SK-N-MC (cell line): ENCODE measurements at regions not wholly inside any gene's neighbourhood (a gene's known extent, or its start where the extent isn't known, plus 50 kb on each side); places are given as distances from the start of the nearest gene placed in this dataset.
"Not testable (repeated sequence)": the region's sequence is repeated elsewhere in the genome, so short reads cannot be mapped to it uniquely, and the experiment has no call there.

Experiments
- DNase-seq: peaks from one replicate; pipeline ENCODE4 v3.0.0-alpha.2; 2011; ENCODE audit warnings: low read depth, low spot score
- H3K27ac ChIP-seq: fragments of 200-600 bp; sonication (generic); 2 replicates; pipeline ENCODE4 v1.5.1; 2016; ENCODE audit warnings: mixed run types
- H3K36me3 ChIP-seq: fragments of 200-600 bp; sonication (generic); 2 replicates; pipeline ENCODE4 v1.6.1; 2017; ENCODE audit warnings: antibody characterized with exemption, low read length, mixed read lengths; ENCODE audit not compliant: insufficient read depth
- H3K4me3 ChIP-seq: fragments of 200-600 bp; sonication (generic); 2 replicates; pipeline ENCODE4 v1.5.1; 2016
- H3K9ac ChIP-seq: fragments of 200-600 bp; sonication (generic); 2 replicates; pipeline ENCODE4 v1.8.0; 2017; ENCODE audit warnings: mixed run types, mixed read lengths; ENCODE audit not compliant: insufficient read length
- H3K9me3 ChIP-seq: fragments of 200-600 bp; sonication (generic); 2 replicates; pipeline ENCODE4 v1.6.1; 2017; ENCODE audit warnings: low read depth, mild to moderate bottlenecking, antibody characterized with exemption, low read length, moderate library complexity, mixed read lengths
- EZH2 ChIP-seq: fragments of 200-600 bp; sonication (generic); IDR thresholded peaks from one replicate; pipeline ENCODE4 v1.6.1; 2017; ENCODE audit warnings: antibody characterized with exemption
- FOXP2 ChIP-seq: optimal IDR thresholded peaks from 2 replicates; pipeline ENCODE3; 2011; ENCODE audit warnings: mild to moderate bottlenecking, moderate library complexity; ENCODE audit not compliant: insufficient read depth; ENCODE audit errors: extremely low read length, control extremely low read depth
- POLR2AphosphoS5 ChIP-seq: IDR thresholded peaks from 2 replicates; pipeline ENCODE4 v1.6.1; 2012; ENCODE audit warnings: mild to moderate bottlenecking, low read depth, low read length, borderline replicate concordance

DNA sequence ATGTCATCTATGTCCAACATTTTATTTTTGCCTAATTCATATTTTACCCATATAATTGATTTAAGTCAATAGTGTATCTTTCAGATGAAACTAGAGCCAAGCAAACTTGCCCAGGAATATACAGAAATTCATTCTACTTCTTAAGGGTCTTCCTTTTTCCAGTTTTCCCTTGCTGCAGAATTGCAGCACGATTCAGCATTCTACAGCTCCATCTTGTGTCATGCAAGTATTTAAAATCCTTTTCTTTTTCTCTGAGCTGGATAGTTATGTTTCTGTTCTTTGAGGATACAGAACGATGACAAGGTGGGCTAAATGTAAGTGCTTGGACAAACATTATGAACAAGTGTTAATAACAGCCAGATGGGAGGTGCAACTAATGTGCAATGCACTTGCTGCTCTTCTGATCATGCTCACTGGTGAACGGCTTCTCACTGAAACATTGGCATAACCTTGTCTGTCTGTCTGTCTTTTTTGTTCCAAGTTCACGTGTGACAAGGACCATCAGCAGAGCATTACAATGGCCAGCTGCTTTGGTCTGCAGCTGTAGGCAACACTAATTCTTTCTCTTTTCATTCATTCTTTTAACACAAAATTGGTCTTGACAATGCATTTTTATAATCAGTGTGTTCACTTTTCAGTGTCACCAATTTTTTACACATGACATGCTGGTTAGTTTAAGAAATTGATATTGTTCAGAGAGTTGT, 1821.7 kb downstream of the ARAP2 start:
- no peak for DNase-seq
- Histone ChIP-seq H3K9ac (no peak overlapping the region), H3K9me3 (no peaks in the 10 kb centered on the region), H3K4me3 (no peak overlapping the region), H3K36me3 (no peaks in the 10 kb centered on the region), H3K27ac (no peak overlapping the region)
- TF ChIP-seq EZH2 (no peak), POLR2AphosphoS5 (no peak), FOXP2 (no peak)

GRCh38 chr4:34432706-34433105, 1811.6 kb downstream of the ARAP2 start:
- Histone ChIP-seq H3K4me3 (no peak overlapping the region), H3K9me3 (no peaks in the 10 kb centered on the region), H3K27ac (no peak overlapping the region), H3K9ac (no peak overlapping the region), H3K36me3 (no peaks in the 10 kb centered on the region)
- TF ChIP-seq FOXP2 (no peak), EZH2 (no peak), POLR2AphosphoS5 (no peak)
- no peak for DNase-seq

GRCh38 chr4:34434377-34434776, 1809.9 kb downstream of the ARAP2 start:
- not testable (repeated sequence) for DNase-seq, H3K4me3 ChIP-seq

GRCh38 chr4:34464196-34464595, 1780.1 kb downstream of the ARAP2 start:
- no peak overlapping the region for H3K27ac ChIP-seq
- no peak overlapping the region for H3K9ac ChIP-seq
- no peaks in the 10 kb centered on the region for H3K36me3 ChIP-seq
- TF ChIP-seq EZH2 = no peak
- TF ChIP-seq FOXP2 = no peak
- no peak for TF ChIP-seq POLR2AphosphoS5
- no peak overlapping the region for H3K4me3 ChIP-seq
- no peaks in the 10 kb centered on the region for H3K9me3 ChIP-seq
- DNase-seq = no peak

More at GRCh38 chr4:34434377-34434776, 1809.9 kb downstream of the ARAP2 start:
- not testable (repeated sequence) for H3K27ac ChIP-seq, H3K9ac ChIP-seq, H3K9me3 ChIP-seq, H3K36me3 ChIP-seq

DNA sequence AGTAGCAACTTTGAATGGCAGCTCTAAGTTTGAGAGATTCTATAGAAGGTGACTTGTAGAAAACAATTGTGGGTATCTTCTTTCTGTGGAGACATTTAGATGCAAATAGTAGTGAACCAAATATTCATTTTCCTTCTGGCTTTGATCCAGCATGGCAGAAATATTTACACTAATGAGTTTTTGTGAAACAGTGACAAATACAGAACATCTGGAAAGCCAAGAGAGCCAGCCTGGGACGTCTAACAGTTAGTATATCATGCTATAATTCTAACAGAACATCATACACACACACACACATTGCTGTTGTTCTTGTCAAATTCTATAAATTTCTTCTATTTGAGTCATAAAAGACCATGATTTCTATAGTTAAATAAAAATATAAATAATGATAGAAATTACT, 1777.9 kb downstream of the ARAP2 start:
- H3K27ac ChIP-seq = no peak overlapping the region
- H3K36me3 ChIP-seq = no peaks in the 10 kb centered on the region
- DNase-seq = no peak
- no peak overlapping the region for H3K4me3 ChIP-seq
- TF ChIP-seq POLR2AphosphoS5 (no peak), FOXP2 (no peak), EZH2 (no peak)
- H3K9me3 ChIP-seq = no peaks in the 10 kb centered on the region
- H3K9ac ChIP-seq = no peak overlapping the region

DNA sequence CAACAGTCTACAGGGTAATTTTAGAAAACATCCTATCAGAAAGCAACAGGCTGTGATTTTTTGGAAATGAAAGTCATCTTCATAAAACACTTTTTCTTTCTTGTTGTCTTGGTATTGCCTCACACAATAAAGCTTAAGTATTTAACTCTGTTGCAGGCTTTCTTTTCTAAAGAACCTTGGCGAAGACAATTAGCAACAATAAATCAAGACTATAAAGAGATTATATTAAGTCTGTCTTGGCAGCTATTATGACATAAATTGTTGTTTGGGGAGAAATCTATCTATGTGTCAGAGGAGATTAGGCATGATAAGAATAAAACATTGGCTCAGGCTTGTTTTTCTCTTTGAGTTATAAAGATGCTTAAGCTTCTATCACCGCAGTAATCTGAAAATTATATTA, 1774.8 kb downstream of the ARAP2 start:
- H3K9ac ChIP-seq = no peak overlapping the region
- H3K36me3 ChIP-seq = no peaks in the 10 kb centered on the region
- no peak overlapping the region for H3K27ac ChIP-seq
- DNase-seq = no peak
- no peak for TF ChIP-seq POLR2AphosphoS5
- no peaks in the 10 kb centered on the region for H3K9me3 ChIP-seq
- H3K4me3 ChIP-seq = no peak overlapping the region

- Histone ChIP-seq H3K9me3 (no peaks in the 10 kb centered on the region), H3K9ac (no peak overlapping the region), H3K27ac (no peak overlapping the region), H3K36me3 (no peaks in the 10 kb centered on the region), H3K4me3 (no peak overlapping the region)
- DNase-seq = no peak
- TF ChIP-seq EZH2 (no peak), FOXP2 (no peak), POLR2AphosphoS5 (no peak)
Observed at GRCh38 chr4:34485252-34485651, 1759.1 kb downstream of the ARAP2 start.

DNA sequence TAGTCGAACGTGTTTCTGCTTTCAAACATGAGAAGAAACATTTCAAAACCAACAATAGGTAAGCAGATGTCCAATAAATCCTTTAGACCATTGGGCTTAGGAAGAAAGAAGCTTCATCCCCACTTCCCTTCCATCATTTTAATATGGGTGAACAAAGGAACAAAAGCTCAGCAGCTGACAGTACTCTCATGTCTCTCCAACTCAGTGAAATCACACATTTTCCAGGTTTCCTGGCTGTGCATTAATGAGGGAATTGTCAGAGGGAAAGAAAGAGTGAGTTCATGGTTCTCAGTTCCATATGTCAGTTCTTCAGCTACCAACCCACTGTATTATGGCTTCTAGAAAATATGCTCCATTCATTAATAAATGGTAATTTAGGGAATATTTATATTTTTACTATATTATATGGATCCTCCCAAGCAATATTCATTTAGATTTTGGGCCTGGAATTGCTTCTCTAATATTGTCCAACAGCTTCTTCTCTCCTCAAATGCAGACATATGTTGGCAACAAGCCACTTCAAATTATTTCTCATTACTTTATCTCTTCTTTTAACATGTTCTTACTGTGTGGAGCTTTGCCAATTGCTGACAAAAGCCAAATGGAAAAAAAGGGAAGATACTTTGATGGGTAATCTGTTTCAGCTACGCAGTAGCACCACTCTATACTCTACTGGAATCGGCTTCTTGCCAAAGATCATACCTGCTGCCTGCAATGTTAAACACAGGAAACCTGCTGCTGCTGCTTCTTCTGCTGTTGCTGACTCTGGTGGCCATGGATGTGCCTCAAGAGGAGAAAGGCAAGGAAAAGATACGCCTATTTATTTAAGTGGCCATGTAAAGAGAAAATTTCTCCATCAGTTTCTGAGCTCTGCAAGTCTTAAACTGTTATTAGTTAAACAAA, 1757.6 kb downstream of the ARAP2 start:
- no peak overlapping the region for H3K27ac ChIP-seq
- H3K4me3 ChIP-seq = no peak overlapping the region
- H3K36me3 ChIP-seq = no peaks in the 10 kb centered on the region
- TF ChIP-seq EZH2 (no peak), FOXP2 (no peak), POLR2AphosphoS5 (no peak)
- DNase-seq = no peak
- H3K9me3 ChIP-seq = no peaks in the 10 kb centered on the region
- H3K9ac ChIP-seq = no peak overlapping the region

- no peaks in the 10 kb centered on the region for H3K36me3 ChIP-seq
- H3K27ac ChIP-seq = no peak overlapping the region
- DNase-seq = no peak
- no peak for TF ChIP-seq FOXP2
- no peak for TF ChIP-seq EZH2
- TF ChIP-seq POLR2AphosphoS5 = no peak
- H3K4me3 ChIP-seq = no peak overlapping the region
- H3K9ac ChIP-seq = no peak overlapping the region
- no peaks in the 10 kb centered on the region for H3K9me3 ChIP-seq
Observed at GRCh38 chr4:34492414-34492813, 1751.9 kb downstream of the ARAP2 start.
